ENCODE measurements at regions not wholly inside any gene's neighbourhood (a gene's known extent, or its start where the extent isn't known, plus 50 kb on each side); places are given as distances from the start of the nearest gene placed in this dataset.
"Not testable (repeated sequence)": the region's sequence is repeated elsewhere in the genome, so short reads cannot be mapped to it uniquely, and the experiment has no call there.

DNA sequence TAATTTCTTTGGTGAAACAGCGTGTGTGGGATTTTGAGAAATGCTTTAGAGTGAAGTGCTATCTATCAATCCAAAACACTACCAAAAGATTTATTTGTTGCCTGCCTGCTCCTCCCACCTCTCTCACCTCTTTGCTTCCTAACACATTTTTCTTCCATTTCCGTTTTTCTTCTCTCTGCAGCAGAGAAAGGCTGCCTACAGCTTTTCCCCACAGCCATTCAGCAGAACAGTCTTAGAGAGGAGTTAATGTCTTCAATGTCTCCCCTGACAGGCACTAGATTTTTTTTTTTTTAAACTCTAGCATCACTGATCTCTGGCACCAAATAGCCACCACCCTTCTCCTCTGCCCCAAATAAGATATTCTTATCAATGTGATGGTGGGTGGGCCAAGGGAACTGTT lies 327.8 kb upstream of the MAN1A1 start:
- DNase-seq = no peak

DNA sequence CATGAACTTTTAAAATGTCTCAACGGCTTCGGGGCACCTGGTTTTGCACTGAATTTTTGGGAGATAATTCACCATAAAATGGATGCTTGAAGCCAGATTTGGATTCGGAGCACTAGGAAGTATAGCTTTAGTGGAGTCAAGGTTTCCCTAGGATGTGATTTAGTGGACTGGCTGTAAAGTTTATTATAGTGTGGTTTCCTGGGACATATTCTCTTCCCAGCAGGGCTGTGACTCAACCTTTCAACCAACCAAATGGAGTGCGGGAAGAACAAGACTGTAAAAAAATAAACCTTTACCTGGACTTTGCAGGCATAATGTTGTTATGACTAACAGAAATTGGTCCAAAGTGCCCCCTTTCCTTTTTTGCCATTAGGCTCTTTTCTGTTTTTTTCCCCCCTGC lies 327.4 kb upstream of the MAN1A1 start:
- no peak for DNase-seq

DNA sequence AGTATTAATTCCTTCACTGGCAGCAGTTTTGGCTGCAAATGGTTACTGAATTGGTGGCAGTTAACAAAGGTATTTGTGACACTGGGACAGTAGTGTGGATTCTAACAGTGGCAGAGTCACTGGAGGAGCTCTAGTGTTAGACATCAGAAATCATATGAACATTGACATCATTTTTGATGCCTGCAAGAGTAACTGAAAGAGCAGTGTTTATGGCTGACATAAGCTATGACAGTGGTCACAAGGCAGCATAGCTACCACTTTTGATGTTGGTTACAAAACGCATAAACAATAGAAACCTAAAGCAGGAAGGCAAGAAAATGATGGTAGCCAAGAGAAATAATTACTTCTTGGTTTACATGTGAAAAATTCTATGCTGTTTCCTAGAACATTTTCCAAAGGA lies 326.7 kb upstream of the MAN1A1 start:
- DNase-seq = no peak

DNA sequence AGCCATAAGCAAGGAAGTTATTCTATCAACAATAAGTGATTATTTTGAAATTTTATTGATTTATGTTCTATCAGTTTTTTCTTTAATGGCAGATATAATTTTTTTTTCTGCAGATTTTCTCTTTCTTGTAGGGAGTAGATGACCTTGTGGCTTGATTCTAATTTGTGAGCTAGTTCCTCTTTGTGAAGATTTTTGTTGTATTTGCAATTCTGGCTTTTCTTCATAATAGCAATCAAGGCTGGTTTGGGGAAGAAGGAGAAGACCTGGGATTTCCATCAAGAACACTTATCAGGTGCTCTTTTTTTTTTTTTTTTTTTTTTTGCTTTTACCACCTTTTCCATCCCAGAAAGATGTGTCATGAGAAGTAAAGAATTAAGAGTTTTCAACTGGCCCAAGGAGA lies 324.2 kb upstream of the MAN1A1 start:
- DNase-seq = no peak

DNA sequence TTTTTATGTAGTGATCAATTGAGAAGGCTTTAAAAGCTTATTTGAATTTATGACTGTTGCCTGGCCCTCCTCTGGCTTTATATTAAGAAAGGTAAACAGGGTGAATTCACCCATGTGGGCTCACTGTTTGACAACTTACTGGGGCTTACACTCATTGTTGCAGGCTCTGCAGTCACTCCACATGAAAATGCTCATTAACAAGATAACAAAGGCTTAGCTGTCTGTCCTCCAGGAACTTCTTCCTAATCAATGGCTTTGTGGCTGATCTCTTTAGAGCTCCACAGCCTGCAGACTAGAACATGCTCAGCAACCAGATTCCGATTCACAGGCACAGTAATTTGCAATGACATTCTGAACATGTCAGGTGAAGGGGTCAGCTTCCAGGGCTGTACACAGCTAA lies 323.2 kb upstream of the MAN1A1 start:
- no peak for DNase-seq

DNA sequence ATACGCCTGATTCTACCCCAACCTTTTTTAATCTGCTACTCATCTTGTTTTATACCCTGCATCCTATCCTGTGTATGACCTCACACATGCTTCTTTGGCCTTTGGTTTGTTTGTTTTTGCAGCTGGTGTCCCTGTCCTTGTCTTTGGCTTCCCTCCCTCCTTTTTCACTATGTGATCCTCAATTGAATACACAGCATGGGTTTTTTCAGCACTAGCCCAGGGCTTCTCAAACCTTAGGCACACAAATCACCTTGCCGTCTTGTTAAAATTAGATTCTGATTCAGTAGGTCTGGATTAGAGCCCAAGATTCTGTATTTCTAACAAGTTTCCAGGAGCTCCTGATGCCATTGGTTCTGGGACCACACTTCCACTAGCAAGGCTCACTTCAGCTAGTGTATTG lies 321.5 kb upstream of the MAN1A1 start:
- no peak for DNase-seq

DNA sequence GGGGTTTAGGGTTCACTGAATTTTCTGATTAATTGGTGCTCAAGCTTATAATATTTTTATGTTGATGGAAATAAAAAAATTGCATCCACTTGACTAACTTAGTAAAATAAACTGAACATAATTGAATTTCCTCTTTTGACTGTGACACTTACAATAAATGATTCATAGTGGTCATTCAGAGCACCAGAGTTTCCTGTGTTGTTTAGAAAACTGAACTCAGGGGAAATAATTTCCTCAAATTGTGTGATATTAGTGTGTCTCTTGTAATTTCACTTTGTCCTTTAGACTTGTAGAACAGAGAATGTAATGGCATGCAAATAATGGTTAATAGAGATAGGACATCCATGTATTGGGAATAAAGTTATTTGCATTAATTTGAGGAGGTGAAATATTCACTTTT lies 319.7 kb upstream of the MAN1A1 start:
- no peak for DNase-seq

DNA sequence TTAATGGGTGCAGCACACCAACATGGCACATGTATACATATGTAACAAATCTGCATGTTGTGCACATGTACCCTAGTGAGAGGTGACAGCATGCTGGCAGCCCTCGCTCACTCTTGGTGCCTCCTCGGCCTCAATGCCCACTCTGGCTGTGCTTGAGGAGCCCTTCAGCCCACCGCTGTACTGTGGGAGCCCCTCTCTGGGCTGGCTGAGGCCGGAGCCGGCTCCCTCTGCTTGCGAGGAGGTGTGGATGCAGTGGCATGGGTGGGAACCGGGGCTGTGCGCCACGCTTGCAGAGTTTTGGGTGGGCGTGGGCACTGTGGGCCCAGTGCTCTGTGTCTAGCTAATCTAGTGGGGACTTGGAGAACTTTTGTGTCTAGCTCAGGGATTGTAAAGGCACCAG lies 315.9 kb upstream of the MAN1A1 start:
- not testable (repeated sequence) for DNase-seq

DNA sequence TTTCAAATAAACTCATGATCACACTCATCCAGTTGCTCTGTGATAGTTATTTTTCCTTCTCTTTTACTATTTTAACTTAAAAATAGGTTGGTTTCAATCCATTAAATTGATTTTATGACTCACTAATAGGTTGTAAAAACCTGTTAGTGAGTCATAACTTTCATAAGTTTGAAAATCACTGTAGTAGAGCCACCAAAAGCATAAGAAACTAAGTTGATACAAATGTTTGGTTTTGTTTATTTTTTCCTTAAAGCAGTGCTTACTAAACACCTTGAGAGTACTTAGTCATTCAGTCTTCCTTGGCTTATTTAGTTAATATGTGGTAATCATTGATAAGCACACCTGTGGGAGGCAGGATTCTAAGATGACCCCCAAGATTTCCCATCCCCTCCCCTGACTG lies 312.1 kb upstream of the MAN1A1 start:
- DNase-seq = no peak

DNA sequence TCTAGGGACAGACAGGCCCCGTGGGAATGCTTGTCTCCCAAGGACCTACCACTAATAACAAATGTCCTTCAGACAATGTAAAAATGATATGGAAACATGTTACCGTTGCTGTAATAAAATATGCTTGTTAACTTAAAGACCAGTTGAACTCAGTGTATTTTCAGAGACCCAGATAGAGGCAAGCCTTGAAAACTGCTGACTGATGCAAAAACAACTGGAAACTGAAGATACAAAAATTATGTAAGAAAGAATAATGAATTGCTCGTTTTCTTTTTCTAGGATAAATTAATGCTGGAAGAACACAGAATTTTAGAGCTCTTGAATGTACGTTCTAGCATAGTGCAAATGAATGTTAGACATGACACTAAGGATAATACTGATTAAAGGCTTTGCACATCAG lies 311.5 kb upstream of the MAN1A1 start:
- DNase-seq = no peak

DNA sequence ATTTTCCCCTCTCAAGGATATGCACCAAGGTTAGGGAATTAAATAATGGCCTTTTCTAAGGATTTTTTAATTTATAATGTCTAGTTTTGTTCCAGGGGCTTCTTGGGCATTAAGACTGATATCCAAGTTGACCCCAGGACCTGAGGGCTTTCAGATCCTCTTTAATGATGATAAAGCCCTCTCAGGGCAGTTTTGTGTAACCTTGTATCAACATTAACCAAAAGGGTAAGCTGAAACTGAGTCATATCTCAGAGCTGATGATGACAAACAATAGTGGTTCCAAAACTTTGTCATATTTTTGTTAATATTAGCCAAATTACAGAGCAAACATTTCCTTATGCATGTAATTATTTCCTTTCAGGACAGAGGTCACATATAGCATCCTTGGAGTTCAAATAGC lies 309.4 kb upstream of the MAN1A1 start:
- no peak for DNase-seq

DNA sequence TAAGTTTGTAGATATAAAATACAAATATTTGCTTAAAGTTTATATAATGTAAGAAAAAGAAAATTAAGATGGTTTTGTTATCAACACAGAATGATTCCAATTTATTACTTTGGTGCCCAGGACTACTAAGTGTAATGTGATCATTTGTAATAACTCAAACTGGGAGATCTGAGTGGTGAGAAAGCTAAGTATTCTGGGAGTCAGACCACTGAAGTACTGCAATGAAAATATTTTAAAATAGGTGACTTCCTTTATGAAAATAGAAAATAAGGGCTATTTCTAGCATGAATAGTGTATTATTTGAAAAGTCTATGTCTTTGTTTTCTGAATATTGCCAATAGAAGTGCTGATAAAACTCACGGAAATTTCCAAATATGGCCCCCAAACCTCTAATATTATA lies 305.6 kb upstream of the MAN1A1 start:
- DNase-seq = no peak

DNA sequence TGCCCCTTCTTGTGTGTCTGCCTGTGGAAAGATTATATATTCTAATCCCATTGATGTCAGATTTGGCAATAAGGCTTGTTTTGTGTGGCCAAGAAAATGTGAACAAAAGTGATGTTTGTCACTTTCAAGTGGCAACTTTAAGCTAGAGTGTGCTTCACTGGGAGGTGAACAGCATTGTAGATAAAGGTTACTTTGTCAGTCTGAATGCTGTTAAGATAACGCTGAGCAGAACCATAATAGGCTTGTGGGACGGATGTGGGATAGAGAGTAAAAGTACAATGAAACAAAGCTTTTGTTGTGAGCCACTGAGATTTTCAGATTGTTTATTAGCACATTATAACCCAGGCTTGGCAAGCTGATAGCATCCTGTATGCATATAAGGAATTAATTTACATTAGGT lies 303.8 kb upstream of the MAN1A1 start:
- no peak for DNase-seq

DNA sequence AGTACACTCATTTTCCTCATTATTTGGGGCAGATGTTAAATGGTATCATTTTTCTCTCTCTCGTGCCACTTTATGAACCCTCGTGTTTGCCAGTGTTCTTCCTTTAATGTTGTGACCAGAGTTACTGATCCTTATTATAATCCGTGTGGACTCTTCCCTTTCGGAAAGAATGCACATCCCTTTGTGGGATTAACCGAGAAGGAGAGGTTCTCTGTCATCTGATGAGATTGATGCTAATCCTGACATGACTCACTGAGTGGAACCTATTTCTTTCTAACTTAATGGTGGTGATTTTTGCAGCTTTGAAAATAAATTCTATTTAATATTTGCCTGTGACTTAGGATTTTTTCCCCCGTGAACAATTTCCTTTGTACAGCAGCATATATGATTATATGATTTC lies 300.0 kb upstream of the MAN1A1 start:
- DNase-seq = no peak

DNA sequence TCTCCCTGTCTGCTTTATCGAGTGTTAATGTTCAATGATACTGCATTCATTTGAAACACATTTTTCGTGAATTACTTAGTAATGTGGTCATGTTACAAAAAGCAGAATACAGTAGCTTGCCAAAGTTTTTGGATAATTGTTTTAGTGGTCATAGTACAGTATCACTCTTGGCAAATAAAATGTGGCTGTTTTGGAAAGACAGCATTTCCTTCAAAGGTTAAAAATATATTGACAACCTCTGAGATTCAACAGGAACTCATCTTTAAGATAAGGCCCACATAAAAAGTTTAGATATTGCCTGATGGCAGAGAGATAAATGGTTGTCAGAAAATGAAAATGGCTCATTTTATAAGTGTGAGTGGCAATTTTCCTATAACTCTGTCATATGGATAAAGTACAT lies 297.7 kb upstream of the MAN1A1 start:
- no peak for DNase-seq

DNA sequence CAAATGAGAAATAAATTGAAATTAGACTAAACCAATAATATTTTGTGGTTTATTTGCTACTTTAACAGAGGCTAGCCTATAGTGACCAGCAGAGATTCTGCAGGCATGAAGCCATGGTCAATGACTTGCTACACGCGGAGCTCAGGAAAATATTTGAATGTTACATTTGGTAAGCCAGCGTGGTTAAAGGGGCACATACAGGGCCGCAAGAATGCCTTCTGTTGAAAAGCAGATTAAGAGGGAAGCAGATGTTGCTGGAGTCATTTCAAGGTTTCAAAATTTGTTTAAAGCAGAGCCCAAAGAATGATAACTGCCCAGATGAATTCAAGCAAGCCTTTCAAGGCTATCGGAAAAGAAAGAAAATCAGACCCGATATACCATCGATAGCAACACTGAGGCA lies 294.3 kb upstream of the MAN1A1 start:
- no peak for DNase-seq

DNA sequence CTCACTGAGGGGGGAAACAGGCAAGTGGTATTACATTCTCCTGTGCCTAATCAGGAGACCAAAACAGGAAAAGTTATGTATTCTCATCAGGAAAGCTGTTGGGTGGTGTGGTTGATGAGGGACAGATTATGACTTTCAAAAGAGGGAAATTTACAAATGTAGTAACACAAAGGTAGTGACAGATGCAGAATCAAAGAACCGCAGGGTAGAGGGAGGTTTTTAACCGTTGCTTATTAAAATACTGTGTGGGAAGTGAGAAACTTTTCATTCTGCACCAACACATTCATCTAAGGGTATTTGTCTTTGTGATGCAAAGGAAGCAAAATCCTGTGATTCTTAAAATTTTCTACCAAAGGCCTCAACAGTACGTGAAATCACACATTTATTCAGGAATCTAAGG lies 288.2 kb upstream of the MAN1A1 start:
- DNase-seq = no peak

DNA sequence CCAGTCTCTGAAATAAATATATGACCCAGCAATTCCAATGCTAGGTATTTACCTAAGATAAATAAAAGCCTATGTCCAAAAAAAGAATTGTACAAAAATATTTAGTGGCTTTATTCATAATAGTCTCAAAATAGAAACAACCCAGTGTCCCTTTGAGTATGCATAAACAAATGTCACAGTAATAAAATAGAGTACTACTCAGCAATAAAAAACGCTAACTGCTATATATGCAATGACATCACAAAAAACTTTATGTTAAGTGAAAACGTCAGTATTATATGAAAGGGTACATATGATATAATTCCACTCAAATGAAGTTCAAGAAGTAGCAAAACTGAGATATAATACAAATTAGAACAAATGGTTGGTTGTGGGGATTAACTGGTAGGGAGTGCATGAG lies 286.5 kb upstream of the MAN1A1 start:
- DNase-seq = no peak

DNA sequence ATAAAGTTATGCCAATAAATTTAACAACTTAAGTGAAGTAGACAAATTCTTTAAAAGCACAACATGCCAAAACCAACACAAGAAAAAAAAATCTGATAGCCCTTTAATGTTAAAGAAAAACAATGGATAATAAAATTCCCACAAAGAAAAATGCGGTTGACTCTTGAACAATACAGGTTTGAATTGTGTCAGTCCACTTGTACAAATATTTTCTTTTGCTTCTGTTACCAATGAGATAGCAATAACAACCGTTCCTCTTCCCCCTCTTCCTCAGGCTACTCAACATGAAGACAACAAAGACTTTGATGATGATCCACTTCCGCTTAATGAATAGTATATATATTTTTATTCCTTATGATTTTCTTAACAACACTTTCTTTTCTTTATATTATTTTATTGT lies 283.9 kb upstream of the MAN1A1 start:
- DNase-seq = no peak

DNA sequence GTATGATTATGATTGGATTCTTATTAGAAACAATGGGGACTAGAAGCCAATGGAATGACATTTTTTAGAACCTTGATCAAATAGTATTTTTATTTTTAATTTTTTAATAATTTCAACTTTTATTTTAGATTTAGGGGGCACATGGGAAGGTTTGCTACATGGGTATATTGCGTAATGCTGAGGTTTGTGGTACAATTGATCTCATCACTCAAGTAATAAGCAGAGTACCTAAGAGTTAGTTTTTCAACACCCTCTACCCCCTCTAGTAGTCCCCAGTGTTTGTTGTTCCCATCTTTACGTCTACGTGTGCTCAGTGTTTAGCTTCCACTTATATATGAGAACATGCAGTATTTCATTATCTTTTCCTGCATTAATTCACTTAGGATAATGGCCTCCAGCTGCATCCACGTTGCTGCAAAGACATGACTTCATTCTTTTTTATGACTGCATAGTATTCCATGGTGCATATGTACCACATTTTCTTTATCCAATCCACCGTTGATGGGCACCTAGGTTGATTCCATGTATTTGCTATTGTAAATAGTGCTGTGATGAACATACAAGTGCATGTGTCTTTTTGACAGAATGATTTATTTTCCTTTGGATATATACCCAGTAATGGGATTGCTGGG lies 281.1 kb upstream of the MAN1A1 start:
- DNase-seq = no peak

DNA sequence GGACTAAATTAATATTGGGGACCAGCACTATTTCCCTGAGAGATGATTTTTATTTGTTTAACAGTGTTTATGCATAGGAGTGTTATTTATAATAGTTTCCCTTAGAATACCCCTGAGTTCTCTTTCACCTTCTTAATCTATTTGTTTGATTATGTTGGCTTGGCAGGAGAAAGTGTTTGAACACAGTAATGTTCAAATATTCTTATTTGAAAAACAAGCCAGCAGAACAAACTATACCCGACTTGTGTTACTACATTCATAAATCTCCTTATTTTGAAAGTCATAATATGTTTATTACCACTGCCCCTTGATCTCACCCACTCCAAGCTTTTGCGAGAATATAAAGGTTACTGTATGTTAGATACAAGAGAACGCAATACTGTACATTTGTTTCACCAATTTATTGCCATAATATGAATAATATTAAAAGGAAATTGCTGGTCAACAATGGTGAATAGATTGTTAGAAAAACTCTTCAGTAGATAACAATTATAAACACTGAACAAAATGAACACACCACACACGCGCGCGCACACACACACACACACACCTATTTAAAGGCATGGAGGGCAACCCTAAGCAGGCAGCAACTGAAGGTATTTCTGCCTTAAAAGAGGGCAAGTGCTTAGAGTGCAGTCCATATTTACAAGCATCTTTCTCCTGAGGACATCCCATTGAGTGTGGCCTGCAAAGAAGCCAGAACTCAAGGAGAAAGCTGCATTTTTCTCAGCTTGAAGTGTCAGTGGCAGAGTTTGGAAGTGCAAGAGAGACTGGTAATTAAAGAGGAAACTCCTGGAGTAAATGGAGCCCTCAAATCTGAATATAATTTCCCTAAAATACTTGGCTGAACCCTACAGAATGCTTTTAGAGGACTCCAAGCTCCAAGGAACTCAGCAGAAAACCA lies 279.4 kb upstream of the MAN1A1 start:
- DNase-seq = no peak

DNA sequence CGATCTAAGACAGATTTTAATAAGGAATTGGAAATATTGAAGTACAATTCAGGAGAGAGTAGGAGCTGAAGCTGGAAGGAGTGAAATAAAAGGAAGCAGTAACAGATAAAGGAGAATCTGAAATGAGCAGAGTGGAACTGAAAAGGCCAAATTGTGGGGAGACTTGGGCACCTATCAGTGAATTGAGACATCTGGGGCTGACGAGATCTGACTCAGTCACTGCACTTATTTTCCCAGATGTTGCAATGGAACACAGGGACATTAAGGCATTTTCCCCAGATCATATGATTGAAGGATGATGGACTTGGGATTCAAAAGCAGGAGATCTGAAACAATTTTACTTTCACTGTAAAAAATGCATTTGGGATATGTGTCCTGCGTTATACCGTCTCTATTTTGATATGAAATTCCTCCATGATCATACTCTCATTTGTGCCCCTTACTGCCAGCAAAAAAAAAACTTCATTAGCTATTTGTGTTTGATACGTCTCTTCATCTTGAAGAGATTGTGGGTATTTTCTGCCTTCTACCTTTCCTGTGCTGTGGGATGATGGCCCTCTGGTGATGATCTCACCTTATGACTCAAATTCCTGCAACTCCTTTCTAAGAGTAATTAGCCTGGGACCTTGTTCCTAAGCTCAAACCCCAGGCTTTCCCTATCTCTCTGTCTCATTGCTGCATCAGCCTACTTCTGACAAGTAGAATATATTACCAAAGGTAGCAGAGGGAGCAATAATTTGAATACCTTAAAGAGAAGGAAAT lies 278.5 kb upstream of the MAN1A1 start:
- DNase-seq = no peak

DNA sequence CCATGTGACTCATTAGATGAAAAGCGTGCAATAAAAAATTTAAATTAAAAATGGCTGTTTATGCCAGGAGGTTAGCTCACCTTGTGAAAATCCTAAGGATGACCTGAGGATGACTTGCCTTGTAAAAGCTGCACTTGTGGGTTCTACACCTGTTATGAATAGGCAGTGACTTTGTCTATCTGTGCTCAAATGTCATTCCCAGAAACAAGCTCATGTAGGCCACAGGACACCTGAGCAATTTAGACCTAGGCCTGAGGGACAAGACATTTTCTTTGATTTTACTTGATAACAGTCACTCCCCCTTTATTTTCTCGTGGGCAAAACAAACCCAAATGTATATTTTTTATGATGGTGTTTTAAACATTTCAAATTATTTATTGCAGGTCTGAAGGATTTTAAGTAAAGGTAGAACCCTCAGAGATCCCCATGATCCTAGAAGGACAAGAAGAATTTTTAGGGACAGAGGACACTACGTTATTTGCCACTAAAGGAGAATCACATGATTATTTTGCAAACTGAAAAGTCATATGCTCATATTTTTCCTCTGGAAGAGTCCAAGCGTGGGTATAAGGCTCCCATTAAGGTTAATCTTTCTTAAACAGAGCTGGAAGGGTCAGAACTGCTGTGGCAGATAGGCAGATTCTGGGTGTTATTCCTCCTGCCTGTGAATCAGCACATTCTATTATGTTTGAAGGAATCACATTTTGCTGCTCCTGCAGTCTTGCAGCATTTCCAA lies 277.5 kb upstream of the MAN1A1 start:
- no peak for DNase-seq
